Ishikawa (cell line): ENCODE measurements at regions not wholly inside any gene's neighbourhood (a gene's known extent, or its start where the extent isn't known, plus 50 kb on each side); places are given as distances from the start of the nearest gene placed in this dataset.

Experiments used
- CEBPB ChIP-seq: IDR thresholded peaks from 2 replicates; pipeline ENCODE4 v1.6.1; 2012
- FOXM1 ChIP-seq: IDR thresholded peaks from 2 replicates; pipeline ENCODE4 v1.6.1; 2012; ENCODE audit warnings: low read depth, borderline replicate concordance
- RAD21 ChIP-seq: IDR thresholded peaks from 2 replicates; pipeline ENCODE4 v1.6.1; 2012; ENCODE audit warnings: low read depth
- TAF1 ChIP-seq: IDR thresholded peaks from 2 replicates; pipeline ENCODE4 v1.6.1; 2012; ENCODE audit warnings: low read depth, mild to moderate bottlenecking
- TCF12 ChIP-seq: IDR thresholded peaks from 2 replicates; pipeline ENCODE4 v1.6.1; 2012; ENCODE audit warnings: low read depth
- TEAD4 ChIP-seq: IDR thresholded peaks from 2 replicates; pipeline ENCODE4 v1.6.1; 2012
- TF ChIP-seq, protein P1 (sequence below): IDR thresholded peaks from 2 replicates; pipeline ENCODE4 v1.6.1; 2012
- TF ChIP-seq, protein P2 (sequence below): IDR thresholded peaks from 2 replicates; pipeline ENCODE4 v1.6.1; 2012; ENCODE audit warnings: low read depth, mild to moderate bottlenecking

DNA sequence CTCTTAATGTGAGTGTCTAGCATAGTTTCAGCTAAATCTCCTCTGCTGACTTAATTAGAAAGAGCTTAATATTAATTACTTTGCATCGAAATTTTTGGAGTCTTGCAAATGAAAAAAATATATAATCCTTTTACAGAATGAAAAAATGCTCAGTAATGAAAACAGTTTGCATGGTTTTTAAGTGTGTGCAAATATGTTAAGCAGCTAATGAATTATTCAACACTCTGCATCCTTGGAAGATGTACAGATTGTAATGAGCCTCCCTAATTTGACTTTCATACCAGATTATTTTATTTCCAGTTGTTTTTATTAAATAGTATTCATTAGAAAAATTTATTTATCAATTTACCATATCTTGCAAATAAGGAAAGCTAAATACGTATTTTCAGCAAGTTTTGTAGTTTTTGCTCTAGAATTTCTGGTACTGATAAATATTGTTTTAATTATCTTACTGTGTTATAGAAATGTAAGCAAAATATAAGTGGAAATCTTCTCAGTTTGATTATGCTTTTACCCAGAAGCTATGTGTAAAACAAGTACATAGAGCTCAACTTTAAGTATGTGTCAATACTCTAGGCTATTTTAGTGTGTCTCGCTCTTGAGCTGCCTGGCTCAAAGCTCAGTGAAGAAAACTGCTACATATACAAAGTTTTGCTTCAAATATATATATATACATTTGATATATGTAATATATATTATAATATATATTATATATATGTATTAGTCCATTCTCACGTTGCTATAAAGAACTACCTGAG is 714.9 kb upstream of the LUZP2 start:
- TF ChIP-seq RAD21: no peak
- no peak for TF ChIP-seq TAF1
- no peak for TF ChIP-seq TCF12
- TF ChIP-seq TEAD4: no peak
- TF ChIP-seq FOXM1: no peak
- TF ChIP-seq, protein P1, sequence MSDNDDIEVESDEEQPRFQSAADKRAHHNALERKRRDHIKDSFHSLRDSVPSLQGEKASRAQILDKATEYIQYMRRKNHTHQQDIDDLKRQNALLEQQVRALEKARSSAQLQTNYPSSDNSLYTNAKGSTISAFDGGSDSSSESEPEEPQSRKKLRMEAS: no peak
- TF ChIP-seq, protein P2, sequence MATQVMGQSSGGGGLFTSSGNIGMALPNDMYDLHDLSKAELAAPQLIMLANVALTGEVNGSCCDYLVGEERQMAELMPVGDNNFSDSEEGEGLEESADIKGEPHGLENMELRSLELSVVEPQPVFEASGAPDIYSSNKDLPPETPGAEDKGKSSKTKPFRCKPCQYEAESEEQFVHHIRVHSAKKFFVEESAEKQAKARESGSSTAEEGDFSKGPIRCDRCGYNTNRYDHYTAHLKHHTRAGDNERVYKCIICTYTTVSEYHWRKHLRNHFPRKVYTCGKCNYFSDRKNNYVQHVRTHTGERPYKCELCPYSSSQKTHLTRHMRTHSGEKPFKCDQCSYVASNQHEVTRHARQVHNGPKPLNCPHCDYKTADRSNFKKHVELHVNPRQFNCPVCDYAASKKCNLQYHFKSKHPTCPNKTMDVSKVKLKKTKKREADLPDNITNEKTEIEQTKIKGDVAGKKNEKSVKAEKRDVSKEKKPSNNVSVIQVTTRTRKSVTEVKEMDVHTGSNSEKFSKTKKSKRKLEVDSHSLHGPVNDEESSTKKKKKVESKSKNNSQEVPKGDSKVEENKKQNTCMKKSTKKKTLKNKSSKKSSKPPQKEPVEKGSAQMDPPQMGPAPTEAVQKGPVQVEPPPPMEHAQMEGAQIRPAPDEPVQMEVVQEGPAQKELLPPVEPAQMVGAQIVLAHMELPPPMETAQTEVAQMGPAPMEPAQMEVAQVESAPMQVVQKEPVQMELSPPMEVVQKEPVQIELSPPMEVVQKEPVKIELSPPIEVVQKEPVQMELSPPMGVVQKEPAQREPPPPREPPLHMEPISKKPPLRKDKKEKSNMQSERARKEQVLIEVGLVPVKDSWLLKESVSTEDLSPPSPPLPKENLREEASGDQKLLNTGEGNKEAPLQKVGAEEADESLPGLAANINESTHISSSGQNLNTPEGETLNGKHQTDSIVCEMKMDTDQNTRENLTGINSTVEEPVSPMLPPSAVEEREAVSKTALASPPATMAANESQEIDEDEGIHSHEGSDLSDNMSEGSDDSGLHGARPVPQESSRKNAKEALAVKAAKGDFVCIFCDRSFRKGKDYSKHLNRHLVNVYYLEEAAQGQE: no peak
- no peak for TF ChIP-seq CEBPB
